Stimulated activated naive CD8-positive, alpha-beta T cell treated with anti-CD3 and anti-CD28 coated beads, Interleukin-15, Interleukin-2, amounts not matched to agents 100 ng/mL and 50 ng/mL, for 24 hours (primary cell): ENCODE measurements at regions not wholly inside any gene's neighbourhood (a gene's known extent, or its start where the extent isn't known, plus 50 kb on each side); places are given as distances from the start of the nearest gene placed in this dataset.

Experiments
- H3K27ac Mint-ChIP-seq: one replicate; pipeline ENCODE4 v1.8.0; 2021; ENCODE audit warnings: mild to moderate bottlenecking, mixed read lengths
- H3K27me3 Mint-ChIP-seq: one replicate; pipeline ENCODE4 v1.8.0; 2021; ENCODE audit warnings: mixed read lengths
- H3K36me3 Mint-ChIP-seq: one replicate; pipeline ENCODE4 v1.8.0; 2021; ENCODE audit warnings: low read depth, mixed read lengths
- H3K4me1 Mint-ChIP-seq: one replicate; pipeline ENCODE4 v1.8.0; 2021; ENCODE audit warnings: low read depth, mixed read lengths
- H3K4me3 Mint-ChIP-seq: one replicate; pipeline ENCODE4 v1.8.0; 2021; ENCODE audit warnings: mild to moderate bottlenecking, mixed read lengths
- H3K9me3 Mint-ChIP-seq: one replicate; pipeline ENCODE4 v1.8.0; 2021; ENCODE audit warnings: mixed read lengths

DNA sequence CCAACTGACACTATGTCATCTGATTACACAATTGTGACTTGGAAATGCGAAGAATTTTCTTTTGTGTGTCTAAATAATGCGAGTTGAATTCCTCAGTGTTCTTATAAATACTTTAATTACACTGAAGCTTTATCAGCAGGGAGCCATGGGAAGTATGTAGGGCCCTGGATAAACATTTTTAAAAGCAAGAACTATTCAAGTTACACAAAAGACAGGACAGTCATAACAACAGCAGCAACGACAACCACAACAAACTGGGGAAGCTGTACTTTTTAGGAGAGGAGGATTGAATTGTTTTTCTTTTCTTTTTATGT, 250.3 kb upstream of the ZNF608 start:
- Mint-ChIP-seq H3K9me3 (peaks cover 5% of the 10 kb centered on the region), H3K4me3 (no peak overlapping the region), H3K4me1 (no peaks in the 10 kb centered on the region), H3K27me3 (peaks cover 5% of the 10 kb centered on the region), H3K36me3 (no peaks in the 10 kb centered on the region), H3K27ac (no peak overlapping the region)

DNA sequence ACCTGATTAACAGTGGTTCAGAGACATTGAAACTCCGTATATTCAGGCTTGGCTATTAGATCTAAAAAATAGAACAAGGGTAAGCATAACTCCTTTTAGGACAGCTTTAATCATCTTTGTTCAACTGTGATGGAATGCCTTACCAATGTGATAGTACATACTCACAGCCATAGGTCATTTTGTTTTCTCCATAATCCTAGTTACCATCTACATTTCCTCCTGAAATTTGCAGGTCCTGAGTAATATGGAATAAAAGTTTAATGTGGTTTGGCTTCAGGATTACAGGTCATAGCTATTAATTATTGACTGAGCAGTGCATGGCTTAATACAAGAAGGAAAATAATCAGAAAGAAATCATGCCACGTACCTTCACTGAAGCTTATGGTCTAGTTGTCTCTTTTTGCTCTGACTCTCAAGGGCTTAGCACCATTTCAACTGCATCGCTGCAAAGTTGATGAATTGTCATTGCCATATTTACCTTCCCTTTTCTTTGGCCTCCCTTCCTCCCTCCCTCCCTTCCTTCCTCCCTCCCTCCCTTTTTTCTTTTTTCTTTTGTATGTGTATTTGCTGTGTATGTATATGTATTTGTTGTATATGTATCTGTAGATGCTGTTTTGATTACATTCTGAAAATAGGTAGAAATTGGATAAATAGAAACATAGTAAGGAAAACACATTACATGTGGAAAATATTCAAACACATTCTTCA, 250.9 kb upstream of the ZNF608 start:
- Mint-ChIP-seq H3K27me3 (peaks cover 9% of the 10 kb centered on the region), H3K4me1 (peaks cover 3% of the 10 kb centered on the region), H3K36me3 (no peaks in the 10 kb centered on the region), H3K27ac (no peak overlapping the region), H3K4me3 (no peak overlapping the region), H3K9me3 (peaks cover 5% of the 10 kb centered on the region)

DNA sequence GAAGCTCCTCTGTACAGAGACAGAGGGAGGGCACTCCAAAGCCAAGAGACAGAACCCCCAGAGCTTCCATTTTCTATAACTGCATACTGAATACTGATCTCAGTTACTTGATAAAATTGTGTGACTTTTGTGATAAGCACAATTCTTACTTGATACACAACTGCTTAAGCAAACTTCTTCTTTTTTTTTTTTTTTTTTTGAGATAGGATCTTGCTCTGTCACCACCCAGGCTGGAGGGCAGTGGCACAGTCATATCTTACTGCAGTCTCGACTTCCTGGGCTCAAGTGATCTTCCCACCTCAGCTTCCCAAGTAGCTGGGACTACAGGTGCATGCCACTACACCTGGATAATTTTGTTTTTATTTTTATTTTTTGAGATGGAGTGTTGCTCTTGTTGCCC, 252.1 kb upstream of the ZNF608 start:
- H3K36me3 Mint-ChIP-seq, result no peaks in the 10 kb centered on the region
- H3K4me3 Mint-ChIP-seq, result no peak overlapping the region
- no peak overlapping the region for H3K27ac Mint-ChIP-seq
- H3K4me1 Mint-ChIP-seq, result peaks cover 12% of the 10 kb centered on the region
- H3K9me3 Mint-ChIP-seq, result no peaks in the 10 kb centered on the region
- H3K27me3 Mint-ChIP-seq, result peaks cover 10% of the 10 kb centered on the region

DNA sequence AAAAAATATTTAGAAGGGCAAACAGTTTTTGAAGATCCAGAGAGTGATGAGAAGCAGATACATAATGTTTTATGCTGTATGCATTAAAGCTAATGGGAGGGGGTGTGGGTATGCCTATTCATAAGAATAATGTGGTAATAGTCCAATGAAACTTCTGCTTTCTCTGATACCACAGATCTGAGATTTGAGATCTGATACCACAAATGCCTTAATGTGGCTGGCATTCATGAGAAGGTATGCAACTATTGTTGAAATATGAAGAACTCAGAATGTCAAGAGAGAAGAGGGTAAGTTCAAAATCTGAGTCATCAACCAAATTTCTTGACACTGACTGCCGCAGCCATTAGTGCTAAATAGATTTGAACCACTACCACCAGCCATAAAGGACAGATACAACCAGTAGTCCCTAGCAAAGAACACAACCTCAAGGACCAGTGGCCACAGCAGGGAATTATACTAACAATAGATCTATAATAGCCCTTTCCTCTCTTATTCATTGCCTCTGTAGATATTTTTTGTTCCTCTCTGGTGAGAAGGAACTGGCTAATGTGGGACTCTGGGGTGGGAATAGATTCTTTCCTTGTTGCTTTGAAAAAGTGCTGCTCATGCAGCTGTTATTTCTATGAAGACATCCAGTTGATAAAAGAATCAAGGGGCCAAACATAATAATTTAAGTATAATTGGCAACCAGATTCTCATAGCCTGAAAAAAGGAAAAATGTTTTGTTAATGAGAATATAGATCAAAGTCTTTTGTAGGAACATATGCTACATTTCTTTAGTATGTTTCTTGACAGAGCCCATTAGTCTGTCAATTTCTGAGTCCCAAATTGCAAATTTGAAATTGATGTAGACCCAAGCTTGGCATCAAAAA, 256.5 kb upstream of the ZNF608 start:
- Mint-ChIP-seq H3K4me1 (peaks cover 24% of the 10 kb centered on the region), H3K36me3 (no peaks in the 10 kb centered on the region), H3K27me3 (peaks cover 10% of the 10 kb centered on the region), H3K27ac (no peak overlapping the region), H3K9me3 (no peaks in the 10 kb centered on the region), H3K4me3 (no peak overlapping the region)

DNA sequence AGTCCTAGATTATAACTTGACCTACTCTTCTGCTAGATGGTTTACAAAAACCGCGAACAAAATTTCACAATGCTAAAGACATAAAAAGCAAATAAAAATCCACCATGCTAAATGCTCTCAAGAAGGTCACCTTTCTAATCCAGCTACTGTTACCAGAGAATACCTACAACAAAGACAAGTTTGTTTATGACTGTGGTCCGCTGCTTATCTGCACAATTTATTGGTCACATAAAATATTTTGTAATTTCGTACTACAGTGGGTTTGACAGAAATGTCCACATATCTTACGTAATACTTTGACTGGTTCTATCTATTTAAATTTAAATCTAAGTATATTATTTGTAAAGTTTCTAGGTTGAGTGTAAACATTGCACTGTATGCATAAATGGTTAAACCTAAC, 257.6 kb upstream of the ZNF608 start:
- H3K36me3 Mint-ChIP-seq, result no peaks in the 10 kb centered on the region
- peaks cover 10% of the 10 kb centered on the region for H3K27me3 Mint-ChIP-seq
- peaks cover 24% of the 10 kb centered on the region for H3K4me1 Mint-ChIP-seq

DNA sequence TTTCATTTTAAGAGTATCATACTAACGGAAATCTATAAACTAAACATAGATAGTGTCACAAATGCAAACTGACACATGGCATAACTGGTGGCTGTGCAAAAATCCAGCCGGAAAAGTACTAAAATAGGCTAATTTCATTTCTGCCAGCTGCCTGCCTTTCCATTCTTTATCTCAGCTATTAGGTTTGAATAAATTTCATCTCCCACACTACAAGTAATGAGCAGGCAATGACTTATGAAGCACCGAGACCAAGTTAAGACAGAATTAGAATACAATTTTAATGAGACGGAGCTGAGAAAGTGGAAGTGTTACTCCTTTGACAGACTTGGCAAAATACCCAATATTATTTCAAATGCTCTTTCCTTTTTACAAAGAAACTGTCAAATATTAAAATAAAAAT, 258.8 kb upstream of the ZNF608 start:
- Mint-ChIP-seq H3K4me3 (no peak overlapping the region), H3K36me3 (no peaks in the 10 kb centered on the region), H3K27me3 (peaks cover 10% of the 10 kb centered on the region), H3K27ac (no peak overlapping the region), H3K9me3 (no peaks in the 10 kb centered on the region), H3K4me1 (peaks cover 24% of the 10 kb centered on the region)

More for the DNA sequence above, 257.6 kb upstream of the ZNF608 start:
- H3K4me3 Mint-ChIP-seq, result no peak overlapping the region
- H3K27ac Mint-ChIP-seq, result no peak overlapping the region
- H3K9me3 Mint-ChIP-seq, result no peaks in the 10 kb centered on the region

DNA sequence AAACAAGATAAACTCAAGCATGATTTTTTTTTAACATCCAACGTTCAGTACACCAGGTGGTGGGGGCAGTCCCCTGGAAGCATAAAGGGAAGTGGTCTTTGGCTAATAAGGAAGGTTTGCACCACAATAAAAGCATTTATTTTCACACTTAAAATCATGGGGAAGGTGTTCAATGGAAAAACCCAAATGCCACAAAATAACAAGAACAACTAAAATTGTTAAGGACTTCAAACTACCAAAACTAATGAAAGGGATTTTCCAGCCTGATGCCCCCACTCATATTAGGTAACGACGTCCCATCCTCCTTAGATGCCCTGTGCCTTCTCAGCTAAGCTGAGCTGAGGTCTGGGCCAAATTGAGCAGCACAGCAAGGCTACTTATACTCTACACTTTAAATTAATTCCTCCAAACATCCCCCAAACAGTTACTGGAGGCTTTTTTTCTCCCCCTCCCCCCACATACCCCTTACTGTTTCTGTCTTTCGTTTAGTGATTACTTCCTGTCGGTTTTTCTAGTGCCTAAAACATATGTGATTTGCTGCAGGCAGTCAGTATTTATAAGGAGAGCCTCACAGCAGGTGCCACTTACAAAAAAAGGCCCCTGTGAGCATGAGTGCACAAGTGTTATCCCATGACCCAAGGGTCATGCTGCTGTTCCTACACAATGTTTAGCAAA, 259.7 kb upstream of the ZNF608 start:
- Mint-ChIP-seq H3K4me1 (peaks cover 24% of the 10 kb centered on the region), H3K36me3 (no peaks in the 10 kb centered on the region), H3K27me3 (peaks cover 7% of the 10 kb centered on the region), H3K4me3 (peak overlapping the region; percentile 13), H3K9me3 (no peaks in the 10 kb centered on the region), H3K27ac (no peak overlapping the region)

DNA sequence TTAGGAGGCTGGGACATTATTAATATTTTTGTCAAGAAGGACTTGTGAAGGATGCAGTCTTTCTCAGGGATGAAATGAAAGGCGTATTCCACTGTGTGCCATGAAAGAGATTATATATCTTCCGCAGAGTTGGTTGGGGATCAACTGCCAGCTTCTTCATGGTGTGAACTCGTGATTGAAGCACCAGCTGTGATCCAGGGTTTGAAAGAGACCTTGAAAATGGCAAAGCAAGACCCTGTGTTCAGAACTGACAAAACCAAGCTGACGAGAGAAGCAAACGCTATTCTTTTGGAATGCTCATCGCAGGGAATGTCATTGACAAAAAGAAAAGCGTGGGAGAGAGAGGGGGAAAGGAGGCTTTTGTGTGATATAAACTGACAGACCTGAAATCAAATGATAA, 263.9 kb upstream of the ZNF608 start:
- H3K36me3 Mint-ChIP-seq, result no peaks in the 10 kb centered on the region
- no peak overlapping the region for H3K27ac Mint-ChIP-seq
- peaks cover 11% of the 10 kb centered on the region for H3K4me1 Mint-ChIP-seq
- H3K9me3 Mint-ChIP-seq, result no peaks in the 10 kb centered on the region
- no peak overlapping the region for H3K4me3 Mint-ChIP-seq
- H3K27me3 Mint-ChIP-seq, result no peaks in the 10 kb centered on the region

DNA sequence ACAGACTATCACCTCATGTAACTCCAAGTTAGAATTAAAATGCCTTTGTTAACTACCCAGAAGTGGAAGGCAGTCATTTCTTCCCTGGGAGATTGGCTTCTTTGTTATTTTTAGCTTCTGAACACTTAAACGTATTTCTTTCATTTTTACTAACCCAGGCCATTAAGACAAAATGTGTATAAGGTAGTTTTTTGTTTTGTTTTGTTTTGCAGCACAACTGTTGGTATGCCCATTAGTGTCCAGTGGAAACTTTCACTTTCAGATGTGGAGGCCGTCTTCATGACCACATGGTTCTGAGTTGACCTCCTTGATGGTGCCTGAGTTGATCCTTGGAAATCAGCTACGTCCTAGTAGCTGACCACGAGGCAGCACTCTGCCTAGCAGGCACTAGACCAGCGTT, 264.6 kb upstream of the ZNF608 start:
- Mint-ChIP-seq H3K4me3 (no peak overlapping the region), H3K9me3 (no peaks in the 10 kb centered on the region)

DNA sequence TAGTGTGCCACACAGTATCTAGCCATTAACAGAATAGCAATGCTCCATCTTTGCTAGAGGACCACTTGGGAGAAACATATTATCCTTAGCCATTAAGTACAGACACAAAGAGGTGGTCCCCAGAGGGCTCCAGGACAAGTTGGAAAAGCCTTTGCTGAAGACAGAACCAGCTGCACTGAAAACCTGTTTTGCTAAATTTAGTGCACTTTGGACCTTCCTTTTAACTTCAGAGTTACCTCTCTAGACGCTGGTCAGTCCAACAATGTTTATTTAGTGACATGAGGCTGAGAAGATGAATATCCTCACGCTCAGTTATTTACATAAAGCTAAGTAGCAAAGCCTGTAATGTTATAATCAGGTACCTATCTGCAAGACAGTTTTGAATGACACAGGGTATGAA, 265.0 kb upstream of the ZNF608 start:
- Mint-ChIP-seq H3K27ac (no peak overlapping the region), H3K27me3 (no peaks in the 10 kb centered on the region), H3K4me1 (peaks cover 8% of the 10 kb centered on the region)

More for the DNA sequence above, 264.6 kb upstream of the ZNF608 start:
- Mint-ChIP-seq H3K36me3 (no peaks in the 10 kb centered on the region), H3K4me1 (peaks cover 11% of the 10 kb centered on the region), H3K27ac (no peak overlapping the region), H3K27me3 (no peaks in the 10 kb centered on the region)

DNA sequence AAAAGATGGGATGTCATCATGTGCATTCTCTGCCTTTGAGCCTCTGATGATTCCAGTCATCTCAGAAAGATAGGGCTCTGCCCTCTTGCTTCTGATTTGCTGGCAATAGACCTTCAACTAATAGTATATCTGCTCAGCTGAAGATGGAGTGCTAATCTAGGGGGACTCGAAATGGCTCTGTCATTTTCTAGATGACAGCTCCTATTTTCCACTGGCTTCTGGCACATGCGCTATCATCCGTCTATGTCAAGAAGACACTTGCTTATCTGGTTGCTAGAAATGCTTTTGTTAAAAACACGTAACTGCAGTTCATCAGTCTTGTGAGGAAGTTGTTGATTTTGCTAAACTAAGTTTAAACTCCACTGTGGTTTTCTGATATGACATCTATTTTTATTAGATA, 265.5 kb upstream of the ZNF608 start:
- H3K36me3 Mint-ChIP-seq, result no peaks in the 10 kb centered on the region
- H3K27ac Mint-ChIP-seq, result no peak overlapping the region
- no peak overlapping the region for H3K4me3 Mint-ChIP-seq
- peaks cover 3% of the 10 kb centered on the region for H3K4me1 Mint-ChIP-seq
- H3K9me3 Mint-ChIP-seq, result no peaks in the 10 kb centered on the region
- H3K27me3 Mint-ChIP-seq, result no peaks in the 10 kb centered on the region

More for the DNA sequence above, 265.0 kb upstream of the ZNF608 start:
- H3K36me3 Mint-ChIP-seq, result no peaks in the 10 kb centered on the region
- no peak overlapping the region for H3K4me3 Mint-ChIP-seq
- H3K9me3 Mint-ChIP-seq, result no peaks in the 10 kb centered on the region

DNA sequence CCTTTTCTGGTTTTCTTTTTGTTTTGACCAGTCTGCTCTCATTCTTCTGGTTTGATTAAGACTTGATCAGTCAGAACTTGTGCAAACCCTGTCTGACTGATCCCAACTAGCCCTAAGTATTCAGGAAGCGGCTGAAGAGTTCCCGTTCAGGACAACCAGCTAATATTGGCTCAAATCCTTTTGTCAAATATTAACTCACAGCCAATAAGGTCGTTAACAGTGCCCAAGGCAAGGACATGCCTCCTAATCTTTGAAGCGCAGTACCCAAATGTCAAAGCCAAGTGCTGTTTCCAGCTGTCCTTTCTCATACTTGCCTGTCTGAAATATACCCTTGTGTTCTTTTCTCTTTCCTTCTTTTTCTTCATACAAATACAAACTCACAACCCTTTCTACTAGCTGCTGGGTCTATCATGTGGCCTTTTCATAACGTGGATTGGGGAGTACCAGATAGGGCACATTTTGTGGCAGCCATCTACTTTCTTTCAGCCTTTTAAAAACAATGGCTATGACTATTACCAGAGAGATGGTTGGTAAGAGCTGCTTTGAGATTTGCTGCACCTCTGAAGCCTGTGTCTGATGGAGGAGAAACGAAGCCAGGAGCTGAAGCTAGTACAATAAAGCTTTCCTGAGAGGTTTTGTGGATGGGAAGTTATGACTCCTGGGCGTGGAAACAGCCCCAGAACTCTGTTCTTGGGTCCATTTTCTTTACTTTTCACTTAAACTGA, 266.4 kb upstream of the ZNF608 start:
- Mint-ChIP-seq H3K36me3 (no peaks in the 10 kb centered on the region), H3K27me3 (no peaks in the 10 kb centered on the region), H3K4me3 (no peak overlapping the region)

DNA sequence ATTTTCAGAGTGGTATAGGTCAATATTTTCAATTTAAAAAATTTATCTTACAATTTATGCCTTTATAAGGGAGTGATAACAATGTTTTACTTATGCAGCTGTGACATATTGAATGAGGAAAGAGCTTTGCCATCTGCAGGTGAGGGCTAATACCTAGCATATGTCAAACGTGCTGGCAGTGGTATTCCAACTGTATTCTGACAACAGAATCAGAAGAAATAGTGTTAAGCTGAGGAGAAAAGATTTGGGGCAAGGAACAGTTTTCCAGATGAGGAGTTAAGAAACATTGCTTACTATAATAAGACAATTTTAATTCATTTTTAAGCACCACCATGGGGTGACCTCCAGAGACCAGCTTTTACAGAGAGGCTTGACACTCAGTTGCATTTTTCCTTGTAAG, 267.8 kb upstream of the ZNF608 start:
- no peak overlapping the region for H3K27ac Mint-ChIP-seq
- H3K9me3 Mint-ChIP-seq, result no peaks in the 10 kb centered on the region
- no peaks in the 10 kb centered on the region for H3K4me1 Mint-ChIP-seq
- no peaks in the 10 kb centered on the region for H3K36me3 Mint-ChIP-seq
- peaks cover 3% of the 10 kb centered on the region for H3K27me3 Mint-ChIP-seq
- no peak overlapping the region for H3K4me3 Mint-ChIP-seq

More for the DNA sequence above, 266.4 kb upstream of the ZNF608 start:
- Mint-ChIP-seq H3K27ac (no peak overlapping the region), H3K9me3 (no peaks in the 10 kb centered on the region), H3K4me1 (no peaks in the 10 kb centered on the region)

DNA sequence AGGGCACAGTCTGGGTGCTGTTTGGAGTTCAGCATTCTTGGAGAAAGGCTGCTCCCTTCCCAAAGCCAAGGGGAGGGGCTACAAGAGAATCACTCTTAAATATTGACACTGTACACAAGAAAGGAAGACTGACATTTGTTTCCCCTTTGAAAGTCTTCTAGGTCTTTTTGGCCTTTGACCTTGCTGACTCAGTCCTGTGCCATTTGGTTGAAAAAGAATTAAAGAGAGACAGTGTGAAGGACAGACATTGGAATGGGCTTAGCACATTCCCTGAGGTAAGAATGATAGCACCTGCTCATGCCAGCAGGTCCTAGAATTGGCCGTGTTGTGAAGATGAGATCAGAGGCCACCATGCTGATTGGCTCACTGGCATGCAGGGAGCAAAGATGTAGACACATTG, 271.4 kb upstream of the ZNF608 start:
- Mint-ChIP-seq H3K9me3 (no peaks in the 10 kb centered on the region), H3K4me1 (no peaks in the 10 kb centered on the region), H3K27ac (no peak overlapping the region), H3K36me3 (no peaks in the 10 kb centered on the region), H3K27me3 (peaks cover 3% of the 10 kb centered on the region), H3K4me3 (no peak overlapping the region)

DNA sequence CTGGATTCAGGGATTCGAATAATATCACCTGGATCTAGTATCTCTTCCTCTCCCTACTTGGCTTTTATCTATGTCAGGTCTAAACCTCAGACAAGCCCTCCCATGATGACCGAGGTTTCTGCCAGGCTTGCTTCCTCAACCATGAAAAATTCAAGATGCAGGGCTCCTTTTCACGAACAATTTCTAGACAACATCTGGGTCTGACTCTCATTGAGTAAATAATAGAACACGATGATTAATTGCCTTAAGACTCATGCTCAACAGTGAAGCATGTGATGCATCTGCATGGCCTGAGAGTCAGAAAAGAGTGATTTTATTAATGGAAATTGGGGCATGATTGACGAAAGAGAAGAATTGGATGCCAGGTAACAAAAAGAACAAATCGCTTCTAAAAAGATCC, 277.2 kb upstream of the ZNF608 start:
- Mint-ChIP-seq H3K4me3 (no peak overlapping the region), H3K9me3 (peaks cover 4% of the 10 kb centered on the region), H3K27me3 (peaks cover 2% of the 10 kb centered on the region), H3K4me1 (no peaks in the 10 kb centered on the region), H3K27ac (no peak overlapping the region), H3K36me3 (no peaks in the 10 kb centered on the region)
